PFSK-1 (cell line): ENCODE measurements at regions not wholly inside any gene's neighbourhood (a gene's known extent, or its start where the extent isn't known, plus 50 kb on each side); places are given as distances from the start of the nearest gene placed in this dataset.

ENCODE experiments used
- FOXP2 ChIP-seq: optimal IDR thresholded peaks from 2 replicates; pipeline ENCODE3; 2011; ENCODE audit warnings: borderline replicate concordance, control low read depth, inconsistent platforms; ENCODE audit not compliant: insufficient read depth; ENCODE audit errors: extremely low read length, extremely low read depth
- POLR2AphosphoS5 ChIP-seq: IDR thresholded peaks from 2 replicates; pipeline ENCODE4 v1.6.1; 2012; ENCODE audit warnings: low read depth, mild to moderate bottlenecking, control low read depth, low read length, moderate library complexity
- REST ChIP-seq, 2 experiments: IDR thresholded peaks; 2 replicates each; pipeline versions ENCODE4 v1.6.1 to v1.8.0; 2011 to 2012; ENCODE audit warnings: low read depth in 2 of 2, low read length in 2 of 2, control low read depth in 1 of 2, inconsistent platforms in 1 of 2, mild to moderate bottlenecking in 1 of 2, moderate library complexity in 1 of 2; ENCODE audit not compliant: insufficient read depth in 1 of 2
- SIN3A ChIP-seq: IDR thresholded peaks from 2 replicates; pipeline ENCODE4 v1.6.1; 2012; ENCODE audit warnings: mild to moderate bottlenecking, low read length, moderate library complexity, borderline replicate concordance; ENCODE audit not compliant: insufficient read depth

- no peak for TF ChIP-seq POLR2AphosphoS5
- no peak for TF ChIP-seq SIN3A
- TF ChIP-seq REST (IDR thresholded peaks at IDR 0.05; ENCODE audit: insufficient read depth in 1 of 2, low read depth in 2 of 2, low read length in 2 of 2), result 0 out of 4 replicates have a peak, but pooled peaks of 1 of the 2 experiments have one; percentile 24
- no peak for TF ChIP-seq FOXP2
Observed at GRCh38 chr12:42705863-42706262, 116.3 kb upstream of the PRICKLE1 start.
